ENCODE measurements at regions not wholly inside any gene's neighbourhood (a gene's known extent, or its start where the extent isn't known, plus 50 kb on each side); places are given as distances from the start of the nearest gene placed in this dataset.

- no peak for TF ChIP-seq CTCF (IDR thresholded peaks at IDR 0.05 in 8 of 11, conservative IDR thresholded peaks at IDR 0.05 in 3 of 11)
- TF ChIP-seq POLR2AphosphoS5 (IDR thresholded peaks at IDR 0.05) = no peak
These were observed 1370.3 kb downstream of the FAM133A start for GRCh38 chrX:95044331-95044730.
